ENCODE measurements at regions not wholly inside any gene's neighbourhood (a gene's known extent, or its start where the extent isn't known, plus 50 kb on each side); places are given as distances from the start of the nearest gene placed in this dataset.
A peak's percentile ranks its signal among the peaks of the same experiment; 100 is the strongest.

GRCh38 chr13:99118179-99118578 is 82.5 kb upstream of the UBAC2 start:
- H3K4me3 ChIP-seq (ENCODE audit: control insufficient read depth, low read depth, low read length), result no peak overlapping the region
- no peak for DNase-seq (ENCODE audit: low read depth)
- no peak for TF ChIP-seq CTCF (IDR thresholded peaks at IDR 0.05; ENCODE audit: control insufficient read depth, insufficient read depth, low read depth, low read length, missing control alignments)

- TF ChIP-seq CTCF (IDR thresholded peaks at IDR 0.05; ENCODE audit: control insufficient read depth, insufficient read depth, low read depth, low read length, missing control alignments), result no peak
- no peak for DNase-seq (ENCODE audit: low read depth)
- H3K4me3 ChIP-seq (ENCODE audit: control insufficient read depth, low read depth, low read length), result no peak overlapping the region
Measured at GRCh38 chr13:99119656-99120055, 81.0 kb upstream of the UBAC2 start.

GRCh38 chr13:99120751-99121150 is 79.9 kb upstream of the UBAC2 start:
- TF ChIP-seq CTCF (IDR thresholded peaks at IDR 0.05; ENCODE audit: control insufficient read depth, insufficient read depth, low read depth, low read length, missing control alignments), result no peak
- no peak overlapping the region for H3K4me3 ChIP-seq (ENCODE audit: control insufficient read depth, low read depth, low read length)
- DNase-seq (ENCODE audit: low read depth), result no peak

GRCh38 chr13:99122171-99122570 is 78.5 kb upstream of the UBAC2 start:
- no peak overlapping the region for H3K4me3 ChIP-seq (ENCODE audit: control insufficient read depth, low read depth, low read length)
- TF ChIP-seq CTCF (IDR thresholded peaks at IDR 0.05; ENCODE audit: control insufficient read depth, insufficient read depth, low read depth, low read length, missing control alignments), result no peak
- DNase-seq (ENCODE audit: low read depth), result no peak

- peak; percentile 23 for DNase-seq (ENCODE audit: low read depth)
- H3K4me3 ChIP-seq (ENCODE audit: control insufficient read depth, low read depth, low read length), result no peak overlapping the region
- no peak for TF ChIP-seq CTCF (IDR thresholded peaks at IDR 0.05; ENCODE audit: control insufficient read depth, insufficient read depth, low read depth, low read length, missing control alignments)
Measured at GRCh38 chr13:99123101-99124045, 77.3 kb upstream of the UBAC2 start.

- DNase-seq (ENCODE audit: low read depth), result no peak
- TF ChIP-seq CTCF (IDR thresholded peaks at IDR 0.05; ENCODE audit: control insufficient read depth, insufficient read depth, low read depth, low read length, missing control alignments), result no peak
- no peak overlapping the region for H3K4me3 ChIP-seq (ENCODE audit: control insufficient read depth, low read depth, low read length)
Measured at GRCh38 chr13:99124046-99124400, 76.6 kb upstream of the UBAC2 start.
